KOPT-K1 (cell line): ENCODE measurements at regions not wholly inside any gene's neighbourhood (a gene's known extent, or its start where the extent isn't known, plus 50 kb on each side); places are given as distances from the start of the nearest gene placed in this dataset.
A peak's percentile ranks its signal among the peaks of the same experiment; 100 is the strongest.

ENCODE experiments used
- H3K27ac ChIP-seq: fragments of 200-600 bp; sonication (generic); 2 replicates; pipeline ENCODE4 v1.5.1; 2016; ENCODE audit warnings: antibody characterized with exemption, mild to moderate bottlenecking, low read depth, low read length; ENCODE audit not compliant: poor library complexity, severe bottlenecking
- H3K36me3 ChIP-seq: fragments of 200-600 bp; sonication (generic); 2 replicates; pipeline ENCODE4 v1.5.1; 2017; ENCODE audit warnings: antibody characterized with exemption, mild to moderate bottlenecking, low read length, moderate library complexity; ENCODE audit not compliant: insufficient read depth
- H3K9me3 ChIP-seq: fragments of 200-600 bp; sonication (generic); 2 replicates; pipeline ENCODE4 v1.5.1; 2017; ENCODE audit warnings: antibody characterized with exemption, low read length, mild to moderate bottlenecking; ENCODE audit not compliant: insufficient read depth, poor library complexity, severe bottlenecking

GRCh38 chr15:93231261-93231925 is 142.4 kb upstream of the RGMA start:
- Histone ChIP-seq H3K27ac (peak overlapping the region; percentile 95), H3K36me3 (no peaks in the 10 kb centered on the region), H3K9me3 (no peaks in the 10 kb centered on the region)

DNA sequence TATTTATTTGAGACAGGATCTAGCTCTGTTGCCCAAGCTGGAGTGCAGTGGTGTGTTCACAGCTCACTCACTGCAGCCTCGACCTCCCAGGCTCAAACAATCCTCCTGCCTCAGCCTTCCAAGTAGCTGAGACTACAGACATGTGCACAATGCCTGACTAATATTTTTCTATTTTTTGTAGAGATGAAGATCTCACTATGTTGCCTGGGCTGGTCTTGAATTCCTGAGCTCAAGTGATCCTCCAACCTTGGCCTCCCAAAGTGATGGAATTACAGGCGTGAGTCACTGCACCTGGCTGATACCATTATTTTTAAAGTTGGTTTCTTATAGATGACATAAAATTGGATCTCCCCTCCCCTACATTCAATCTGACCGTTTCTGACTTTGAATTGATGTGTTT is 139.5 kb upstream of the RGMA start:
- H3K36me3 ChIP-seq, result no peaks in the 10 kb centered on the region
- H3K27ac ChIP-seq, result no peak overlapping the region
- H3K9me3 ChIP-seq, result no peaks in the 10 kb centered on the region

- no peaks in the 10 kb centered on the region for H3K36me3 ChIP-seq
- no peaks in the 10 kb centered on the region for H3K9me3 ChIP-seq
- H3K27ac ChIP-seq, result no peak overlapping the region
Observed at GRCh38 chr15:93223803-93224202, 134.8 kb upstream of the RGMA start.

- no peaks in the 10 kb centered on the region for H3K36me3 ChIP-seq
- no peaks in the 10 kb centered on the region for H3K9me3 ChIP-seq
- H3K27ac ChIP-seq, result no peak overlapping the region
Observed at GRCh38 chr15:93221759-93222158, 132.7 kb upstream of the RGMA start.

GRCh38 chr15:93219859-93220420 is 130.9 kb upstream of the RGMA start:
- no peaks in the 10 kb centered on the region for H3K9me3 ChIP-seq

GRCh38 chr15:93217343-93217742 is 128.3 kb upstream of the RGMA start:
- Histone ChIP-seq H3K9me3 (no peaks in the 10 kb centered on the region), H3K27ac (no peak overlapping the region), H3K36me3 (no peaks in the 10 kb centered on the region)

More at GRCh38 chr15:93219859-93220420, 130.9 kb upstream of the RGMA start:
- Histone ChIP-seq H3K27ac (no peak overlapping the region), H3K36me3 (no peaks in the 10 kb centered on the region)

DNA sequence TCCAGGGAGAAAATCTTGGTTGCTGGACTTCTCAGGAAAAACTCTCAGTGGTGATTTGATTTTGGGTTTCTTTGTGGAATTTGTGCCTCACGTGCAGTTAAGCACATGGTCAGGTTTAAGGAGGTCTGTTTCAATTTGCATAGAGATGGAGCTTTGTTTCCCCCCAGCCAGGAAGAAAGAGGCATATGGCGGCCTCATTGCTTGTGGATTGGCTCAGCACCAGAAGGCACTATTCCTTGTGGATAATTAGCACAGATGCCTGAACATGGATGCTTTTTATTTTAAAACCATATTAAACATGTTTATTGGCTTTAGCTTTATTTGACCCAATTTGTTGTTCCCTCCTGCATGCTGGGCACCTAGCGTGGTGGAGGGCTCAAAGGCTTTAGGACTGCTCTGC is 125.1 kb upstream of the RGMA start:
- no peaks in the 10 kb centered on the region for H3K36me3 ChIP-seq
- no peak overlapping the region for H3K27ac ChIP-seq
- H3K9me3 ChIP-seq, result no peaks in the 10 kb centered on the region

GRCh38 chr15:93213281-93213680 is 124.3 kb upstream of the RGMA start:
- no peak overlapping the region for H3K27ac ChIP-seq
- no peaks in the 10 kb centered on the region for H3K9me3 ChIP-seq
- H3K36me3 ChIP-seq, result no peaks in the 10 kb centered on the region

GRCh38 chr15:93212578-93212977 is 123.6 kb upstream of the RGMA start:
- Histone ChIP-seq H3K27ac (no peak overlapping the region), H3K9me3 (no peaks in the 10 kb centered on the region), H3K36me3 (no peaks in the 10 kb centered on the region)

GRCh38 chr15:93210995-93211394 is 122.0 kb upstream of the RGMA start:
- Histone ChIP-seq H3K36me3 (no peaks in the 10 kb centered on the region), H3K9me3 (no peaks in the 10 kb centered on the region), H3K27ac (no peak overlapping the region)

DNA sequence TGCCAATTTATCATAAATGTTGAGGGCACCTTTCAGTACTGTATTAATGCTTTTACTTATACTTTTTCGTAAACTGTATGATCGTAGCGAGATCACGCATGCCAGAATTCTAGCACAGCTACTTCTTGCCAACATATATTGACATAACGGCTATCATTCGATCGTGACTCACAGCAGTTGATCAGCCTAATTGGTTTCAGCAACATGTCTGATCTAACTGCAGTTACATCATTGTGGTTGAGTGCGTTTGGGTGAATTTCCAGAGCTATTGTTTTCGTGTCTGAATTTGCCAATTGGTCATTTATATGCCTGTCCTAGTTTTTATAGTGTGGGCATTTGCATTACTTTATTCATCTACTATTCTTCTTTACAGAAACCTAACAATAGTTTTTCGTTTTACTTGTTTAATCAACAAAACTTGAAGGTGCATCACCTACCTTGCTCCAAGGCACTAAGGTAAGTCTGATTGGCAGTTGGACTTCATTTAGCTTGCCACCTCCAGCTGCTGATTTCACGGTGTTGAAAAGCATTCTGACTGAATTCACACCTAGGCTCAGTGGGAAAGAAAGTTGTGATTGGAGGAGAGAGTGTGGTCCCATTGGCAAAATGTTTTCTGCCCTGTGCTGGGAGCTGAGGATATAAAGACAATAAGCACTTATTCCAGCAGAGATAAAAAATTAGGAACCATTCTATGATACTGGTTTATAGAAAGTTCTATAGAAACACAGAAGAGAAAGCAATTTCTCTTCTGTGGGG is 120.9 kb upstream of the RGMA start:
- no peaks in the 10 kb centered on the region for H3K36me3 ChIP-seq
- no peaks in the 10 kb centered on the region for H3K9me3 ChIP-seq
- H3K27ac ChIP-seq, result no peak overlapping the region

- H3K36me3 ChIP-seq, result no peaks in the 10 kb centered on the region
- H3K9me3 ChIP-seq, result no peaks in the 10 kb centered on the region
- no peak overlapping the region for H3K27ac ChIP-seq
Observed at GRCh38 chr15:93206893-93207292, 117.9 kb upstream of the RGMA start.

GRCh38 chr15:93205413-93205812 is 116.4 kb upstream of the RGMA start:
- no peaks in the 10 kb centered on the region for H3K9me3 ChIP-seq
- no peaks in the 10 kb centered on the region for H3K36me3 ChIP-seq
- H3K27ac ChIP-seq, result peak overlapping the region; percentile 71

DNA sequence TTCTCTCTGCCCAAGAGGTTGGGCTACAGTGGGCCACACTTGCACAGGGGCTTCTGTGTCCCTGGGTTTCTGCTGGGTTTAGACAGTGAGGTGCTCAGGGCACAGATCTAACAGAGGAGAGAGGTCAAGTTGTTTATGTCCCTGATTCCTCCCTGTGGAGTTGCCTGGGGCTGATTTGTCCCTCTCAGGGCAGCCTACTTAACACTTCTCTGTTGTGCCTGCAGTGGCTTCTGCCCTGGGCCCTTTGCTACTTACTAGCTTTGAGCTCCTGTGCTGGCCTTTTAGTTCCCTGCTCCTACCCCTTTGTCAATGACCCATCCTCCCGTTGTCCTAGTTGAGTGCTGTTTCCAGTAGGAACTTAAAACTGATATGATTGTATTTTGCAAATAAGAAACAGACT is 114.0 kb upstream of the RGMA start:
- no peak overlapping the region for H3K27ac ChIP-seq
- peaks cover 2% of the 10 kb centered on the region for H3K9me3 ChIP-seq
- H3K36me3 ChIP-seq, result no peaks in the 10 kb centered on the region

DNA sequence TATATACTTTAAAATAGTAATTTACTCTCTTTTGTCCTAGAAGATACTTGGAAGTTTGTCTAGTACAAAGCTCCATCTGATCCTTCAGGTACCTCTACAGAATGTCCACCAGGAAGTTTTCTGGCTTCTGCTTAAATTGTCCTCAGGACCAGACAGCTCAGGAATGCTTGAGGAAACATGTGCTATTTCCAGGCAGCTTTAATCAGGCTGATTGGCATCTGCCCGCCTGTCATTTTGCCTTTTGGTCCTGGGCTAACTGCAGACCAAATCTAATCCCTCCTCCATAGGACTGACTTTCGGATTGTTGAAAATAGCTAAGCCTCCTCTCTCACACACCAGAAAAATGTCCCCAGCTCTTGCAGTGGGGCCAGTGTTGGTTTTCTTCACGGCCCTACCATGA is 113.4 kb upstream of the RGMA start:
- H3K27ac ChIP-seq, result no peak overlapping the region
- H3K9me3 ChIP-seq, result peaks cover 7% of the 10 kb centered on the region
- no peaks in the 10 kb centered on the region for H3K36me3 ChIP-seq

DNA sequence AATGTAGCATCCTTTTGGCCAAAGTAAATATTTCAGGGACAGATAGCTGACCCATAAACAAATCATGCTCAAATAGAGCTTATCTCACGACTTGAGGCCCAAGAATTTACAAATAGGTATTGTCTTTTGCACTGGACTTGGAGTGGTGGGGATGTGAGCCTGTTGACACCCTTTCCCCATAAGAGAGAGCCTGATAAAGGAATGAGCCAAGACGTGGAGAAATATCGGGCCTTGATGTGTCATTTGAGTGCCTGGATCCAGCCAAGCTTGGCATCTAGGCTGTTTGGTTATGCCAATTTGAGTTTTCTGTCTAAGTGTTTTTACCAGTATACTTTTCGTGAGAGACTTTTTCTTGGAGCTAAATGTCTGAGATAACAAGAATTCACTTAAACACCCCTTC is 112.9 kb upstream of the RGMA start:
- peaks cover 7% of the 10 kb centered on the region for H3K9me3 ChIP-seq
- H3K27ac ChIP-seq, result no peak overlapping the region
- H3K36me3 ChIP-seq, result no peaks in the 10 kb centered on the region
